ENCODE measurements at regions not wholly inside any gene's neighbourhood (a gene's known extent, or its start where the extent isn't known, plus 50 kb on each side); places are given as distances from the start of the nearest gene placed in this dataset.
"Not testable (repeated sequence)": the region's sequence is repeated elsewhere in the genome, so short reads cannot be mapped to it uniquely, and the experiment has no call there.

DNA sequence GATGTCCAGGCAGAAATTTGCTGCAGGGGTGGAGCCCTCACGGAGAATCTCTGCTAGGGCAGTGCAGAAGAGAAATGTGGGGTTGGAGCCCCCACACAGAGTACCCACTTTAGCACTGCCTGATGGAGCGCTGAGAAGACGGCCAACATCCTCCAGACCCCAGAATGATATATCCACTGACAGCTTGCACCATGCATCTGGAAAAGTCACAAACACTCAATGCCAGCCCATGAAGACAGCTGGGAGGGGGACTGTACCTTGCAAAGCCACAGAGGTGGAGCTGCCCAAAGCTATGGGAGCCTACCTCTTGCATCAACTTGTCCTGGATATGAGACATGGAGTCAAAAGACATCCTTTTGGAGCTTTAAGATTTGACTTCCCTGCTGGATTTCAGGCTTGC lies 426.3 kb upstream of the FAM174A start:
- H3K9me3 Mint-ChIP-seq, result peaks cover 52% of the 10 kb centered on the region
- H3K4me3 Mint-ChIP-seq, result no peak overlapping the region
- ATAC-seq, result no peak
- ChIA-PET POLR2A (no interaction called here), CTCF (no interaction called here)
- no peaks in the 10 kb centered on the region for H3K4me1 Mint-ChIP-seq
- TF ChIP-seq NR2C2 (CRISPR knock-in tag; IDR thresholded peaks at IDR 0.05) (no peak), ETV6 (CRISPR knock-in tag; IDR thresholded peaks at IDR 0.05) (no peak), HMGA2 (CRISPR knock-in tag; IDR thresholded peaks at IDR 0.05) (no peak), FOXP1 (CRISPR knock-in tag; IDR thresholded peaks at IDR 0.05; ENCODE audit: borderline replicate concordance) (no peak), ESRRA (CRISPR knock-in tag; IDR thresholded peaks at IDR 0.05; ENCODE audit: borderline replicate concordance) (no peak), NFATC4 (CRISPR knock-in tag; IDR thresholded peaks at IDR 0.05) (no peak), TCF7 (CRISPR knock-in tag; IDR thresholded peaks at IDR 0.05; ENCODE audit: low read depth) (no peak), SP1 (CRISPR knock-in tag; conservative IDR thresholded peaks at IDR 0.05) (no peak), JUN (CRISPR knock-in tag; IDR thresholded peaks at IDR 0.05) (no peak), ZNF263 (CRISPR knock-in tag; IDR thresholded peaks at IDR 0.05; ENCODE audit: low read depth) (no peak), ZNF396 (CRISPR knock-in tag; IDR thresholded peaks at IDR 0.05; ENCODE audit: borderline replicate concordance) (no peak), JAZF1 (CRISPR knock-in tag; IDR thresholded peaks at IDR 0.05) (no peak), ZNF423 (CRISPR knock-in tag; IDR thresholded peaks at IDR 0.05) (no peak)
- TF ChIP-seq, protein P1, sequence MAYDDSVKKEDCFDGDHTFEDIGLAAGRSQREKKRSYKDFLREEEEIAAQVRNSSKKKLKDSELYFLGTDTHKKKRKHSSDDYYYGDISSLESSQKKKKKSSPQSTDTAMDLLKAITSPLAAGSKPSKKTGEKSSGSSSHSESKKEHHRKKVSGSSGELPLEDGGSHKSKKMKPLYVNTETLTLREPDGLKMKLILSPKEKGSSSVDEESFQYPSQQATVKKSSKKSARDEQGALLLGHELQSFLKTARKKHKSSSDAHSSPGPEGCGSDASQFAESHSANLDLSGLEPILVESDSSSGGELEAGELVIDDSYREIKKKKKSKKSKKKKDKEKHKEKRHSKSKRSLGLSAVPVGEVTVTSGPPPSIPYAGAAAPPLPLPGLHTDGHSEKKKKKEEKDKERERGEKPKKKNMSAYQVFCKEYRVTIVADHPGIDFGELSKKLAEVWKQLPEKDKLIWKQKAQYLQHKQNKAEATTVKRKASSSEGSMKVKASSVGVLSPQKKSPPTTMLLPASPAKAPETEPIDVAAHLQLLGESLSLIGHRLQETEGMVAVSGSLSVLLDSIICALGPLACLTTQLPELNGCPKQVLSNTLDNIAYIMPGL (CRISPR knock-in tag; IDR thresholded peaks at IDR 0.05), result no peak
- TF ChIP-seq, protein P2, sequence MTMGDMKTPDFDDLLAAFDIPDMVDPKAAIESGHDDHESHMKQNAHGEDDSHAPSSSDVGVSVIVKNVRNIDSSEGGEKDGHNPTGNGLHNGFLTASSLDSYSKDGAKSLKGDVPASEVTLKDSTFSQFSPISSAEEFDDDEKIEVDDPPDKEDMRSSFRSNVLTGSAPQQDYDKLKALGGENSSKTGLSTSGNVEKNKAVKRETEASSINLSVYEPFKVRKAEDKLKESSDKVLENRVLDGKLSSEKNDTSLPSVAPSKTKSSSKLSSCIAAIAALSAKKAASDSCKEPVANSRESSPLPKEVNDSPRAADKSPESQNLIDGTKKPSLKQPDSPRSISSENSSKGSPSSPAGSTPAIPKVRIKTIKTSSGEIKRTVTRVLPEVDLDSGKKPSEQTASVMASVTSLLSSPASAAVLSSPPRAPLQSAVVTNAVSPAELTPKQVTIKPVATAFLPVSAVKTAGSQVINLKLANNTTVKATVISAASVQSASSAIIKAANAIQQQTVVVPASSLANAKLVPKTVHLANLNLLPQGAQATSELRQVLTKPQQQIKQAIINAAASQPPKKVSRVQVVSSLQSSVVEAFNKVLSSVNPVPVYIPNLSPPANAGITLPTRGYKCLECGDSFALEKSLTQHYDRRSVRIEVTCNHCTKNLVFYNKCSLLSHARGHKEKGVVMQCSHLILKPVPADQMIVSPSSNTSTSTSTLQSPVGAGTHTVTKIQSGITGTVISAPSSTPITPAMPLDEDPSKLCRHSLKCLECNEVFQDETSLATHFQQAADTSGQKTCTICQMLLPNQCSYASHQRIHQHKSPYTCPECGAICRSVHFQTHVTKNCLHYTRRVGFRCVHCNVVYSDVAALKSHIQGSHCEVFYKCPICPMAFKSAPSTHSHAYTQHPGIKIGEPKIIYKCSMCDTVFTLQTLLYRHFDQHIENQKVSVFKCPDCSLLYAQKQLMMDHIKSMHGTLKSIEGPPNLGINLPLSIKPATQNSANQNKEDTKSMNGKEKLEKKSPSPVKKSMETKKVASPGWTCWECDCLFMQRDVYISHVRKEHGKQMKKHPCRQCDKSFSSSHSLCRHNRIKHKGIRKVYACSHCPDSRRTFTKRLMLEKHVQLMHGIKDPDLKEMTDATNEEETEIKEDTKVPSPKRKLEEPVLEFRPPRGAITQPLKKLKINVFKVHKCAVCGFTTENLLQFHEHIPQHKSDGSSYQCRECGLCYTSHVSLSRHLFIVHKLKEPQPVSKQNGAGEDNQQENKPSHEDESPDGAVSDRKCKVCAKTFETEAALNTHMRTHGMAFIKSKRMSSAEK (CRISPR knock-in tag; IDR thresholded peaks at IDR 0.05; ENCODE audit: borderline replicate concordance), result no peak
- TF ChIP-seq, protein P3, sequence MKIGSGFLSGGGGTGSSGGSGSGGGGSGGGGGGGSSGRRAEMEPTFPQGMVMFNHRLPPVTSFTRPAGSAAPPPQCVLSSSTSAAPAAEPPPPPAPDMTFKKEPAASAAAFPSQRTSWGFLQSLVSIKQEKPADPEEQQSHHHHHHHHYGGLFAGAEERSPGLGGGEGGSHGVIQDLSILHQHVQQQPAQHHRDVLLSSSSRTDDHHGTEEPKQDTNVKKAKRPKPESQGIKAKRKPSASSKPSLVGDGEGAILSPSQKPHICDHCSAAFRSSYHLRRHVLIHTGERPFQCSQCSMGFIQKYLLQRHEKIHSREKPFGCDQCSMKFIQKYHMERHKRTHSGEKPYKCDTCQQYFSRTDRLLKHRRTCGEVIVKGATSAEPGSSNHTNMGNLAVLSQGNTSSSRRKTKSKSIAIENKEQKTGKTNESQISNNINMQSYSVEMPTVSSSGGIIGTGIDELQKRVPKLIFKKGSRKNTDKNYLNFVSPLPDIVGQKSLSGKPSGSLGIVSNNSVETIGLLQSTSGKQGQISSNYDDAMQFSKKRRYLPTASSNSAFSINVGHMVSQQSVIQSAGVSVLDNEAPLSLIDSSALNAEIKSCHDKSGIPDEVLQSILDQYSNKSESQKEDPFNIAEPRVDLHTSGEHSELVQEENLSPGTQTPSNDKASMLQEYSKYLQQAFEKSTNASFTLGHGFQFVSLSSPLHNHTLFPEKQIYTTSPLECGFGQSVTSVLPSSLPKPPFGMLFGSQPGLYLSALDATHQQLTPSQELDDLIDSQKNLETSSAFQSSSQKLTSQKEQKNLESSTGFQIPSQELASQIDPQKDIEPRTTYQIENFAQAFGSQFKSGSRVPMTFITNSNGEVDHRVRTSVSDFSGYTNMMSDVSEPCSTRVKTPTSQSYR (CRISPR knock-in tag; IDR thresholded peaks at IDR 0.05), result no peak
- TF ChIP-seq, protein P4, sequence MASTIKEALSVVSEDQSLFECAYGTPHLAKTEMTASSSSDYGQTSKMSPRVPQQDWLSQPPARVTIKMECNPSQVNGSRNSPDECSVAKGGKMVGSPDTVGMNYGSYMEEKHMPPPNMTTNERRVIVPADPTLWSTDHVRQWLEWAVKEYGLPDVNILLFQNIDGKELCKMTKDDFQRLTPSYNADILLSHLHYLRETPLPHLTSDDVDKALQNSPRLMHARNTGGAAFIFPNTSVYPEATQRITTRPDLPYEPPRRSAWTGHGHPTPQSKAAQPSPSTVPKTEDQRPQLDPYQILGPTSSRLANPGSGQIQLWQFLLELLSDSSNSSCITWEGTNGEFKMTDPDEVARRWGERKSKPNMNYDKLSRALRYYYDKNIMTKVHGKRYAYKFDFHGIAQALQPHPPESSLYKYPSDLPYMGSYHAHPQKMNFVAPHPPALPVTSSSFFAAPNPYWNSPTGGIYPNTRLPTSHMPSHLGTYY (CRISPR knock-in tag; IDR thresholded peaks at IDR 0.05), result no peak
- TF ChIP-seq, protein P5, sequence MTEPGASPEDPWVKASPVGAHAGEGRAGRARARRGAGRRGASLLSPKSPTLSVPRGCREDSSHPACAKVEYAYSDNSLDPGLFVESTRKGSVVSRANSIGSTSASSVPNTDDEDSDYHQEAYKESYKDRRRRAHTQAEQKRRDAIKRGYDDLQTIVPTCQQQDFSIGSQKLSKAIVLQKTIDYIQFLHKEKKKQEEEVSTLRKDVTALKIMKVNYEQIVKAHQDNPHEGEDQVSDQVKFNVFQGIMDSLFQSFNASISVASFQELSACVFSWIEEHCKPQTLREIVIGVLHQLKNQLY (CRISPR knock-in tag; IDR thresholded peaks at IDR 0.05), result no peak
- TF ChIP-seq, protein P6, sequence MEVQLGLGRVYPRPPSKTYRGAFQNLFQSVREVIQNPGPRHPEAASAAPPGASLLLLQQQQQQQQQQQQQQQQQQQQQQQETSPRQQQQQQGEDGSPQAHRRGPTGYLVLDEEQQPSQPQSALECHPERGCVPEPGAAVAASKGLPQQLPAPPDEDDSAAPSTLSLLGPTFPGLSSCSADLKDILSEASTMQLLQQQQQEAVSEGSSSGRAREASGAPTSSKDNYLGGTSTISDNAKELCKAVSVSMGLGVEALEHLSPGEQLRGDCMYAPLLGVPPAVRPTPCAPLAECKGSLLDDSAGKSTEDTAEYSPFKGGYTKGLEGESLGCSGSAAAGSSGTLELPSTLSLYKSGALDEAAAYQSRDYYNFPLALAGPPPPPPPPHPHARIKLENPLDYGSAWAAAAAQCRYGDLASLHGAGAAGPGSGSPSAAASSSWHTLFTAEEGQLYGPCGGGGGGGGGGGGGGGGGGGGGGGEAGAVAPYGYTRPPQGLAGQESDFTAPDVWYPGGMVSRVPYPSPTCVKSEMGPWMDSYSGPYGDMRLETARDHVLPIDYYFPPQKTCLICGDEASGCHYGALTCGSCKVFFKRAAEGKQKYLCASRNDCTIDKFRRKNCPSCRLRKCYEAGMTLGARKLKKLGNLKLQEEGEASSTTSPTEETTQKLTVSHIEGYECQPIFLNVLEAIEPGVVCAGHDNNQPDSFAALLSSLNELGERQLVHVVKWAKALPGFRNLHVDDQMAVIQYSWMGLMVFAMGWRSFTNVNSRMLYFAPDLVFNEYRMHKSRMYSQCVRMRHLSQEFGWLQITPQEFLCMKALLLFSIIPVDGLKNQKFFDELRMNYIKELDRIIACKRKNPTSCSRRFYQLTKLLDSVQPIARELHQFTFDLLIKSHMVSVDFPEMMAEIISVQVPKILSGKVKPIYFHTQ (CRISPR knock-in tag; IDR thresholded peaks at IDR 0.05), result no peak
- H3K27me3 Mint-ChIP-seq (ENCODE audit: low read depth), result no peaks in the 10 kb centered on the region; the same call in none of the 2 replicates
- H3K27ac Mint-ChIP-seq, result no peak overlapping the region
- peaks cover 19% of the 10 kb centered on the region for H3K36me3 Mint-ChIP-seq
- no peak for DNase-seq (ENCODE audit: low spot score)

DNA sequence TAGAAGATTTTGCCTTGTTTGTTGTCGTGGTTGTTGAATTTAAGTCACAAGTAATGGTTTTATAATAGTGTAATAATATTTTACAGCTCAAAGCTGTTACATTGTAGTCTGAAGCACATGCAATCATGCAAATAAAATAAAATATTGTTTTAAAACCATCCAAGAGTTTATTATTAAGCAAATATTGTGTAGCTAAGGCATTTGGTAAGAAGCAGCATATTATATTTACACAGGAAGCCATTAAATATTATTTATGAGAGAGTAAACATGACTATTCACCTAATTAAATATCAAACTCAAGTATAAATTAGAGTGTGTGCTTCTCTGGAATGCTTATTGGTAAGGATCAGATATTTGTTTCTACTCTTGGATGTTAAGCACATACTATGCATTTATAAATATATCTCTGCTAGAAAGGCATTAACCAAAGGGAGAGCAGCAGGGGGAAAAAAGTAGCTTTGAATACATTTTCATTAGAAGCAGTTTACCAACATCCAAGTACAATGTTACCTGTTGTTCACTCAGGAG lies 431.5 kb upstream of the FAM174A start:
- H3K4me3 Mint-ChIP-seq, ATAC-seq, H3K36me3 Mint-ChIP-seq: not testable (repeated sequence)

DNA sequence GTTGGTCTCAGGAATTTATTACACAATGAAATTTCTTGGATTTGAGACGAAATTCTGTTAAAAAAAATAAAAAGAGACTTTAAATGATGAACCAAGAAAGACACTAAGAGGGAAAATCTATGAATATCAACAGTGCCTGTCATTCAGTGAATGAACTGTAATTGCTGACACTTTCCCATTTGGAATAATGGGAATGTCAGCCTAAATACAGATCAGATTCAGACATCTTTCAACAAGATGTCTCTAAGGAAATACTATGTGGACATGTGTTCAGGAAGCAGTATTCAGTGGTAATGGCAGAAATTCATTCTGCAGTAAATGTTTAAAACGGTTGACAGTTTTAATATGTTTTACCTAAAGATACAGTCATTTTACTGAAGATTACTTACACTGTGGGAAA lies 433.7 kb upstream of the FAM174A start:
- H3K9me3 Mint-ChIP-seq; H3K36me3 Mint-ChIP-seq; H3K27me3 Mint-ChIP-seq (ENCODE audit: low read depth); CTCF ChIA-PET; H3K4me3 Mint-ChIP-seq; ATAC-seq; DNase-seq (ENCODE audit: low spot score); H3K4me1 Mint-ChIP-seq; H3K27ac Mint-ChIP-seq; POLR2A ChIA-PET: not testable (repeated sequence)

More for the DNA sequence above, 431.5 kb upstream of the FAM174A start:
- CTCF ChIA-PET; POLR2A ChIA-PET; H3K4me1 Mint-ChIP-seq; H3K27ac Mint-ChIP-seq; H3K27me3 Mint-ChIP-seq (ENCODE audit: low read depth); DNase-seq (ENCODE audit: low spot score): not testable (repeated sequence)
- peaks cover 14% of the 10 kb centered on the region for H3K9me3 Mint-ChIP-seq

Data from WTC11 (cell line).